SHP77 (cell line): ENCODE measurements at regions not wholly inside any gene's neighbourhood (a gene's known extent, or its start where the extent isn't known, plus 50 kb on each side); places are given as distances from the start of the nearest gene placed in this dataset.
"Not testable (repeated sequence)": the region's sequence is repeated elsewhere in the genome, so short reads cannot be mapped to it uniquely, and the experiment has no call there.

Experiments used
- DNase-seq, 2 experiments: peaks; one replicate each; lab custom pipeline; 2025; lab: John Stamatoyannopoulos, UW

DNA sequence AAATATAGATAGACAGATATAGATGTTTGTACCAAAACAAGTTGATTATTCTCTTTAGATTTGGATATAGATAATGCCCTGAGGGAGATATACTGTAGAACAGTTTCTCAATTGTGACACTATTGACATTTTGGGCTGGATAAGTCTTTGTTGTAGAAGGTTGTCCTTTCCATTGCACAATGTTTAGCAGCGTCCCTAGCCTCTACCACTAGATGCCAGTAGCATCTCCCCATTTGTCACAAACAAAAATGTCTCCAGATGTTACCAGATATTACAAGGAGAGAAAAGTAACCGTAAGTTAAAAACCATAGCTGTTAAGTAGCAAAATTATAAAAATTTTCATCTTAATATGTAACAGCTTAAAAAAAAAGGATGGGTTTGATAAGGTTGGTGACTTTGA lies 2595.3 kb downstream of the ARAP2 start:
- DNase-seq = no peak

DNA sequence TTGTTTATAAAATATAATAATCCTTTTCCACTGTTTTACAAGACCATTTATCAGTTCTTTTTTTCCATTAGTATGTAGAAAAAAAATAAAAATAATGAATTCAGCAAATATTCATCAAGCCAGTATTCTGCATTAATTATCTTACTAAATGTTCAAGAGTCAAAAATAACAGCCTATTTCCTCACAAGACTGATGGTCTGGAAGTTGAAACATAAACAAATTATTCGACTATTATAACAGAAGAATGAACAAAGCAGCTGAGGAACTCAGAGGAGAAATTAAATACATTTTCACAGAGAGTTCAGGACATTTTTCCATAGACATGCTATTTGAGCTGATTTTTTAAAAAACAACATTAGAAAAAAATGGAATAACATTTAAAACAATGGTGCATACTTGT lies 2594.8 kb downstream of the ARAP2 start:
- no peak for DNase-seq

DNA sequence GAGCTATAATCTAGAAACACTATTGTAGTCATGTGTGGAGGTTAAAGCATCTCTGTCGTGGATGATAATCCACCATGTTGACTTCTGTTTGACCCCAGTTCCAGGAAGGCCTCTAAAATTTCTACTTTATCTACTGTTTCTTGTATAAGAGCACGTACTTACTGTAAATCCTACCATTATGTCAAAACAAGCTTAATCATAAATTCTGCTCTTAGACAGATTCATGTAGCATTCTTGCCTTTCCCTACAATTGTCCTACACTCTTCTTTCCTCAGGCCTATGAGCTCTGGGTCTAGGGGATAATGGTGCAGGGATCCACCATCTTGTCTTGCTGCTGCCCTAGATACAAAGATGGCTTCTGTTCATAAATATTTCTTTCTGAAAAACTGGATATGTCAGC lies 2594.3 kb downstream of the ARAP2 start:
- no peak for DNase-seq

DNA sequence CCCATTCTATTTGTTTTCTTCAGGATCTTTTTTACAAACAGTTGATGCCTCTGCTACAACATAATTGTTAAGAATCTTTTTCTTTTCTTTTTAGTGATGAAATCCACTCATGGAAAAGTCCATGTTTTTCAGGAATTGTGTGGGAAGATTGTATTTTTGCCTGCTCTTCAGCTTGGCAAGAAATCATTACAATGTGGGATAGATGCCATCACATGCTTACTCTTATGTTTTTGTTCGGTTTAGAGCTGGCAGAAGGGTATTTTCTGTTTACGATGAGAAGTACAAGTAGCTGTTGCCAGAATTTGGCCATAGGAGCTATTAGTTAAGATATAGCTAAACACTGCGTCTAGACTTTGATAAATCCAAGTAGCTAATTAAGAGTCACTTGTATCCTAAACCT lies 2585.3 kb downstream of the ARAP2 start:
- no peak for DNase-seq

DNA sequence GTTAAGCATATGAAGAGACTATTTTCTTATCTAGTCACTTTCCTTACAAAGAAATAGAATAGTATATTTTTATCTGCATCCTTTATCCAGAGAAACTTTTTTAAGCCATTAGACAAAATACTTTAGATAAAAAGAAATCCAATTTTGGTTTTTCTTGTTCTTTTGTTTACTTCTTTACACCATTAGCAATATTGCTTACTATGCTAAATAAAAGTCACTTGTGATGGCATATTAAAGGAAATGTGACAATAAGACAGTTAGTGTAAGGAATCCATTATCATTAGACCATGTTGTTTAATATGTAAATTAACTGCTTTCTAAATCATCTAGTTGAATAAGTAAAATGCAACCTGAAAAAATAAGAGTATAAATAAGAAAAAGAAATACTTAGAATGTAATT lies 2582.7 kb downstream of the ARAP2 start:
- DNase-seq = no peak

DNA sequence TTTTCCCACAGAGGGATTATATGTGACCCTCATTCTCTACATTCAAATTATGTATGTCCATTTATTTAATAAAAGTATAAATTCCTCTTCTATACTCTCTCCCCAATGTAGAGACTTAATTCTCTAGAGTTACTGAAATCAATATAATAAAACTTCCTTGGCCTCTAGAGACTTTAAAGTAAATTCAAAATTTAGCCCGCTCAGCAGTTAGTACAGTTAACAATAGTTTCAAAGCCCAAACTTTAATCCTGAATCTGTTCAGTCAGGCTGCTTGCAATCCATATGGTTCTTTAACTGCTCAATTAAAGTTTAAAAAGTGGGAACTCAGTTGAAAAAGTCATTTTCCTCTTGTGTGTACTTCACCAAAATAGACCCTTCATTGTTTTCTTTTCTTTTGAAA lies 2558.4 kb downstream of the ARAP2 start:
- DNase-seq = no peak

DNA sequence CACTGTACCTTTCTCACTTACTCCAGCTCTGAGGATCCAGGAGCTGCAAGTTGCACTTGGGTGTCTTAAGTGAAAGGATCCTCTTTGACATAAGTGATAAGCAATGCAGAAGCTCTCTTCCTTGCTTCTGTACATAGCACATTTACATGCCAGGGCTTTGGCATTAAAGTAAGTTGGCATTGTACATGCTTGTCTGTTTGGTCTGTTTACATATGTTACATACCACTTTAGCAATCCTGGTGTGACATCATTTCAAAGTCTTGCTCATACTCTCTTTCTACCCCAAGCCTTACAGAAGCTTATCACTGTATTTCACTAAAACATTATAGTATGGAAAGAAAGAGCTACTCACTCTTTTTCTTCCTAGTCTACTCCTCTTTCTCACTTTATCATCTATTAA lies 2548.3 kb downstream of the ARAP2 start:
- no peak for DNase-seq

DNA sequence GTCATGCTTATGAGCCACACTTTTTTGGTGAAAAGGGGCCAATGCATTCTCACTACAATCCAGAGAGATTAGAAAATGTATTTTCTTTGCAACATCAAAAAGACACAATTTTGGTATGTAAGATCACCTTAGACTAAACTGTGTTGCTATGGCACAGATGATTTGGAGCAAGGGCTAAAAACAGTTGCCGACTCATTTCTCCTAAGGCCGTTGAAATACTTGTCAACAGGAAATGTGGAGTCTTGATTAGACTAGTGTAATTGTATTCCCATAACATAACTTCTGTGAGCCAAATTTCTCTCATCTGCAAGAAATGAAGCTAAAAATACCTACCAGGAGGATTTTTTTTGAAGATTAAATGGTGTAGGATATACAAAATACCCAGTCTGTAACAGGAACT lies 2547.7 kb downstream of the ARAP2 start:
- no peak for DNase-seq

DNA sequence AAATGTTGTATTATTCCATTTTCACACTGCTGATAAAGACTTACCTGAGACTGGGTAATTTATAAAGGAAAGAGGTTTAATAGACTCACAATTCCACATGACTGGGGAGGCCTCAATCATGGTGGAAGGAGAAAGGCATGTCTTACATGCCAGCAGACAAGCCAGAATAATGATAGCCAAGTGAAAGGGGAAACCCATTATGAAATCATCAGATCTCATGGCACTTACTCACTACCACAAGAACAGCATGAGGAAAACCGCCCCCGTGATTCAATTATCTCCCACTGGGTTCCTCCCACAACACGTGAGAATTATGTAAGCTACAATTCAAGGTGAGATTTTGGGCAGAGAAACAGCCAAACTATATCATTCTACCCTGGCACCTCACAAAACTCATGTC lies 2535.1 kb downstream of the ARAP2 start:
- no peak for DNase-seq

DNA sequence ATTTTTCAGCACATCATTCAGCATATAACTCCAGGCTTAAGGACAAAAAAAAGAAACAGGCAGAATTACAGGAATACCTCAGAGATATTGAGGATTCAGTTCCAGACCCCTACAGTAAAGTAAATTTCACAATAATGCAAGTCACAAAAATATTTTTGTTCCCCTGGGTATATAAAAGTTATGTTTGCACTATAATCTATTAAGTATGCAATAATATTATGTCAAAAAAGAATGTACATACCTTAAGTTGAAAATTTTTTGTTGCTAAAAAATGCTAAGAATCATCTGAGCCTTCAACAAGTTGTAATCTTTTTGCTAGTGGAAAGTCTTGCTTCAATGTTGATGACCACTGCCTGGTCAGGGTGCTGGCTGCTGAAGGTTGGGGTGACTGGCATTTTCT lies 2532.5 kb downstream of the ARAP2 start:
- no peak for DNase-seq

DNA sequence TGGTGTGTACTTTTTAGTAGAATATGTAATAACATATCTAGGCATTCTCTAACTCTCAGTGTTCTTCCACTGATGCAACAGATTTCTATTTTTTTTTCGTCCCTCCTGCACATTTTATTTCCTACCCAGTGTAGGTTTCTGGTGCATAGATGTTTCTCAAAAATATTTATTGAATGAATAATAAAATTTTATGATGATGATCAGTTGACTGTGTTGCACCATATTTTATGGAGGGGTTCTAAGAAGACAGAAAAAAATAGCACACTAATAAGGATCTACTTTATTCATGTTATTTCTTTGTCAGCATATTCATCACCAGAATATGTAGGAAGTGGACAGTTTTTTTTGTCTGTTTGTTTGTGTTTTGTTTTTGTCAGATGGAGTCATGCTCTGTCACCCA lies 2529.3 kb downstream of the ARAP2 start:
- no peak for DNase-seq

DNA sequence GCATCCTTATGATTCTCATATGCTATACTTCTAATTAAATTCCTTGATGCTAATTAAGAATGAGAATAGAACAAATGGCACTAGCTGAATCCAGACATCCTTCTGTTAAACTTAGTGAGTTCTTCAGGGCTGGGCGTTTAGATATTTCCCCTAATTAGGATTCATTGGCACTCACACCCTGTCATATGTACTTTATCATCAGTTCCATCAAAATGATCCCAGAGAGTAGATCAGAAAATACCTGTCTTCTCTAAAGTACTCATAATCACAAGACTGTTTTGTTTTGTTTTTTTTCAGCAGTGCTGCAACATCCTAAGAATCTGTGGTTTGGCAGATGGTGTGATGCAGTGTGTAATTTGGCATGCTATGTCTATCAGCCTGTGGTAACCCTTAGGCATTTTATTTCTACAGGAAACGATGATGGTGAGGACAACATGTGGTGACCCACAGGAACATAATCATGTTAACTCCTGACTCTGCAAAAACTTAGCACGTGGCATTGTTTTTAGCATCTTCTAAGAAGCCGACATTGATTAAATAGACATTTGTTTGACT lies 2528.4 kb downstream of the ARAP2 start:
- DNase-seq = no peak

DNA sequence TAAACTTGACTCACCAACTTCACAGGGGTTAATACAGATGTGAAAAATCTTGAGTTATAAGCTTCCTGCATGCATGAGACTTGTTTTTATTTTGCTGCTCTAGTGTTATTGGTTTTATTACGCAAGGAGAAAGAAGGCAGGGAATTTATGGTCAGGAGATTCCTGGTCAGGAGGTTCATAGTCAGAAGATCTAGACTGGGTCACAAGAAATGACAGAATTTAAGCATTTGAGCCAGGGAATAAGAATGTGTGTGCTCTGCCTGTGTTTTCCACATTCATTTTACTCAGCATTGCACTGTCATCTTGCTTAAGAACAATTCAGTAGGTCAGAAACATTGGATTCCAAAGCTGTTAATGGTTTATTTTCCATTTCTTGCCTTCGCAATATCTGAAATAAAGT lies 2522.1 kb downstream of the ARAP2 start:
- no peak for DNase-seq

DNA sequence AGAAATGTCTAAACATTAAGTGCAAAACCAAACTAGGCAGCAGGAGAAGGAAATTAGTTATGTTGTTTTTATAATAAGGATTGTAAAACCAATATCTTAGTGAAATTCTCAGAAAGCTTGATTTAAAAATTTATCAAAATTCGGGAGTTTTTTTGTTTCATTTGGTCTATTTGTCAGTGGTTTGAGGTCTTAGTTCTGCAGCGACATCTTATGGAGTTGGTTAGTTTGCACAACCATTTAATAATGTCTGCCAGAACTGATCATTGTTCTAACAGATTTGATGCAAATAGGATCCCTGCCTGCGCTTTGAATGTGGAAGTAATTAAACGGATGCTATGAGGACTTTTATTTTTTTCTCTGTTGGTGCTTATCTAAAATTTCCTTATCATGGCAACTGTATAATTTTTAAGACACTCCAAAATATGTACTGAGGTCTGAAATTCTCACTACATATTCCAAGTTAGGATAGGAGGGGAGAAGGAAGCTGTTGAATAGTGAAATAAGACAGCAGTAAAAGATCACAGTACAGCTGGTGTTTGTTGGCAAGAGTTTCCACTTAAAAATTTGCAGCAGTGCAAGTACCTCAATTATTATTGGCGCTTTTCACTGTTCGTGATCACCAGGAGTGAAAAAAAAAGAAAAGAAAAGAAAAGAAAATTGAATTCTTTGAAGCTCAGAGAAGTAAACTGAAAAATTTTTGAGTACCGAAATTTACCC lies 2521.4 kb downstream of the ARAP2 start:
- no peak for DNase-seq

DNA sequence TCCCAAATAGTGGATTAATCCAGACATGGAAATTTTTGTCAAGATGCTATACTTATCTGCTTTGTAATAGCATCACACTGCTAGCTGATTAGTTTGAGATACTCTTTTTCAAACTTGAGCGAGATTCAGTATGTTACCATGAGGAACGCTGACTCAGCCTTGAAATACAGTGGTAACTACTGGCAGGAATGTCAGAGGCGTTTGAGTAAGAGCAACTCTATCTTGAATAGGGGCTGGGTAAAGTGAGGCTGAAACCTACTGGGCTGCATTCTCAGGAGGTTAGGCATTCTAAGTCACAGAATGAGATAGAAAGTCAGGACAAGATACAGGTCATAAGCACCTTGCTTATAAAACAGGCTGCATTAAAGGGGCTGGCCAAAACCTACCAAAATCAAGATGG lies 2519.6 kb downstream of the ARAP2 start:
- DNase-seq = no peak

DNA sequence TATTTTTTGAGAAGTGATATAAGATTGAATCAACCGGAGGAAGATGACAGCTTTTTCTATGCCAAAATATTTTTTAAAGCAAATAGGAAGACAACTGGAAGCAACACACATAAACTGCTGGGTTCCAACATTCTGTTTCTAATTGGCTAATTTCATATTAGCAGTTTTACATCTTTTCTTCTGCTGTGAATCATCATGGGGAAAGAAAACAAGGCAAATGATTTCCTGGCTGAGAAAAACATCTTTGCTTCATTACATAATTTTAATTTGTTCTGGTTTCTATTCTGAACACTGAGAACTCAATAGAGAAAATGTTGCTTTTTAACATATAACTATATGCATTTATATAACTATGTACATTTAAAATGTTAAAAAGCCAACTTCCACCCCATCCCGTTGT lies 2518.5 kb downstream of the ARAP2 start:
- DNase-seq = no peak

DNA sequence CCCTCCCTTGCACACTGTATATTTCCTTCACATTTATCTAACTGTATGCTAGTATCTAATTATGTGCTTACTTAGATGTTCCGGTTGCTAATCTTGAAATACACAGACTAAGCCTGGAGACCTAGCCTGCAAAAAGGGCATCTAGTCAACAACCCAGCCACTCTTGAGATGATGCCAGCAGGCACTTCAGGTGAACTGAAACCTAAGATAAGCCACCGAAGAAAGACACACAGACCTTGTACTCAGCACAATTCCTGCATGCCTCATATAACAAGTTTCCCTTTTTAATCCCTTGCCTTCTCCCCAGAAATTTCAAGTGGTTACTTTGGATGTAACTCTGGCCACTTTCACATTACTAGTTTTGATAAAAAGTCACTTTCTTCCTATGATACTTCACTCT lies 2506.6 kb downstream of the ARAP2 start:
- DNase-seq = no peak

DNA sequence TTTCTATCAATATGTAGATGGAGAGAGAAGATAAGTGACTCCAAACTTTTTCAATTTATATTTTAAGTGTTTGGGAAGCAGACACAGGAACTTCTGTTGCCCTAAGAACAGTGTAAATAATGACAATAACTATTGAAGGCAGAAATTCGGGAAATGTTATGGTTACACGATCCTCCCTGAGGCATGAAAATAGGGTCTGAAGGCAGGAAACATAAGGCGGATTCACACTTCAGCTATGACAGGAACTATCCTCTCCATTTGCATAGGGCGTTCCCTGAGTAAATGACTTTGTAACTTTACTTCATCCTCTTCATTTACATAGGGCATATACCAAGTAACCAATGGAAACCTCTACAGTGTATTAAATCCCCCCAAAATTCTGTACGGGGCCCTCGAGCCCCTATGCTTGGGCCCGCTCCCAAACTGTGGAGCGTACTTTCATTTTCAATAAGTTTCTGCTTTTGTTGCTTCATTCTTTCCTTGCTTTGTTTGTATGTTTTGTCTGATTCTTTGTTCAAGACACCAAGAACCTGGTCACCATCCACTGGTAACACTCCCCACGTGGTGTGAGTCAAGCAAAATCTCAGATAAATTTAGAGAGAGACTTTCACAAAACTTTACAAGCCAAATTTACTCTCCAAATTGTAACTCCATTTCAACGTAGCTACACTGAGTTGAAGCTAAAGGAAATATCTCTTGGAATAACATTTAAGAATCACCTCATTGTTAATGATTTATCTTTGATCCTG lies 2504.3 kb downstream of the ARAP2 start:
- DNase-seq = no peak

DNA sequence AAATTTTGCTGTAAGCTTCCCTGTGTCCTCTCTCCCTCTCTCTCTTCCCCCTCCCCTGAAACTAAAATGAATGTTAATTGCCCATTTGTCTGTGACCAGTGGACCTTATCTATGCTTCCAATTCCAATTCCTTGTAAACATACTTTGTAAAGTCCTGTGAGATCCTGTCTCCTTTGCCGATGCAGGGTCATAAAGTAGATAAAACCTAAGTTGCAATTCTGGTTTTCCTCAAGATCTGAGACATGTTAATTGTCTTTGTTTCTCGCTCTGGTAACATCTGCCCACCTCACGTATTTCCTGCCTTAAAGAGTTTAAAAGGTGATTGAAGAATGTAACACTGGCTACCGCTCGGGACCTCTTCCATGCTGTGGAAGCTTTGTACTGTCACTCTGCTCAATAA lies 2503.4 kb downstream of the ARAP2 start:
- DNase-seq = not testable (repeated sequence)

DNA sequence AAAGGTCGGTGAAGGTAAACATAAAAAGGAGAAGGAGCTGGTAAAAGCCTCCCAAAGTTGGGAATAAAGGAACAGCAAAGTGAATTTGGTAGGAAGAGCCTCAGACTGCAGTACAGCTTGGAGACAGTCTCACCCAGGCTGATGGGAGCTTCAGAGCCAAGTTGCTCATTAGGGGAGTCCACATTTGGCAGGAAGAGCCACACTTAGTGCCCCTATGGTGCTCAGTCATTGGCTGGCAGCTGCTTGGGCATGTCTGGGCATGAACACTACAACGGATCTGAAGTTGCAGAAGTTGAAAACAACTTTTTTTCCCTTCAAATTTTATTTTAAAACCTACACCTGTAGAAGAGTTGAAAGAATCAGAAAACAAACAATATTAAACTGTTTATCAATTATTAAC lies 2497.3 kb downstream of the ARAP2 start:
- no peak for DNase-seq

DNA sequence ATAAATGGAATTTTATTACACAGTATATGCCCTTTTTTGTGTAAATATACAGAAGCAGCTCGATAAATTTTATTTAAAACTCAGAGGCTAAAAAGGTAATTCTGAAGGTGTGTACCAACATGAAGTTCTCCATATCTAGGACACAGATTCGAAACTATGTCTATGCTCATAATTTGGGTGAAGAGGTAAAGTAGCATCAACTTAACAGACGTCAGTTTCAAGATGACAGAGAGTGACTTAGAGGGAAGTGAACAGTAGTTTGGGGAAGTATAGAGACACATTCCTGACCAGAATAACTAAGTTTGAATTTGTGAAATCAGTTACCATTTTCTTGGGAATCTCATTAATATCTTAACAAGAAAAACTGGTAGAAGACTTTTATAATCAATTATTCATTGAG lies 2493.3 kb downstream of the ARAP2 start:
- no peak for DNase-seq

DNA sequence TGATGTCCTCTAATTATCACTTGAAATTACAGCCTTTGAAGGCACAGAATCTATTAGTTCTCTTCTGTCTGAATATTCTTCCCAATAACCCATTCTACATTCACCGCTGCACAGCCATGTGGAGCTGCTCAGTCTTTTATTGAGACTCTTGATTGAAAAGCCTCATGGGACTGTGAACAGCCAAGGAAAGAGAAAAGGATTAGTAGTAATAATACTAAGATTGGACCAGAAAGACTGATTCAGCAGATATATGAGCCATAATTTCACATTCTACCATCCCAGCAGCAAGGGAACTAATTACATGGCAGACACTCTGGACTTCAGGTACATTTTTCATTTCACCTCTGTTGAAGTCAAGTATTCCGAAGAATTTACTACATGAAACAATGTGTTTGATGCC lies 2471.7 kb downstream of the ARAP2 start:
- no peak for DNase-seq

DNA sequence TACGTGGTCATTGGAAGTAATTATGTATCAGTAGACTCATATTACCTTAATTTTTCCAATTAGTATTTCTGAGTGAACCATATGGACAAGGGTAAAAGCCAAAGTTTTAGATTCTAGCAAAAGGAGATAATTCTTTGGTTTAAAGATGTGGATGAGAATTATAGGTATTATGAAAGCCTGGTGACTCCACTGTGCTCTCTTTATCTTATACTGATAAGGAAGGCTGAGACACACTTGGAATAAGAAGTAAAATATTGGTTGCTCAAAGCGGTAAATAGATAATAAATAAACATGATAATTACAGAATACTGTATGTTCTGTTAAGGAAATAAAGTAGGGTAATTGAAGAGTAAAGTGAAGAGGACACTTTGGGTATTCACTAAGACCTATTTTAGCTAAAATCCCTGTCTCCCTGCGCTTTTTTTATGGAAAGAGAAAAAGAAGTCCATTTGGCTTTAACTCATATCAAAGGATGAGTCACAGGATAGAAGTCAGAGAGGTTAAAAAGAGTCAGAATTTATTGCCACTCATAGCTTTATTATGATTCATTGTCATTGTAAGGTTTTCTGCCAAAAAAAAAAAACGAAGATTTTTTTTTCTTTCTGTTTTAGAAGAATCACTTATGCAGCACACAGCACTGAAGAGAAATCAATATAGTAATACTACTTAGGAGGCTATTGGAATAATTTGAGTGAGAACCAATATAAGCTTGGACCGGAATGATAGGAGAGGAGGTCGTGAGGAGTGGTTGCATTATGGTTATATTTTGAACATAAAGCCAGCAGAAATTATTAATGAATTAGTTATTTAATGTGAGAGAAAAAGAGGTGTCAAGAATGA lies 2463.1 kb downstream of the ARAP2 start:
- DNase-seq = no peak
